WERI-Rb-1 (cell line): ENCODE measurements at regions not wholly inside any gene's neighbourhood (a gene's known extent, or its start where the extent isn't known, plus 50 kb on each side); places are given as distances from the start of the nearest gene placed in this dataset.
"Not testable (repeated sequence)": the region's sequence is repeated elsewhere in the genome, so short reads cannot be mapped to it uniquely, and the experiment has no call there.

ENCODE experiments used
- DNase-seq: peaks from one replicate; pipeline ENCODE4 v3.0.0-alpha.2; 2020
- H3K27ac ChIP-seq: fragments of 250-450 bp; sonication (Bioruptor Pico); 2 replicates; pipeline ENCODE4 v1.5.1; 2020; ENCODE audit warnings: mild to moderate bottlenecking, moderate library complexity
- H3K27me3 ChIP-seq: fragments of 250-450 bp; sonication (Bioruptor Pico); 2 replicates; pipeline ENCODE4 v1.5.1; 2021; ENCODE audit warnings: mild to moderate bottlenecking, low read depth, moderate library complexity; ENCODE audit not compliant: insufficient read depth, severe bottlenecking
- H3K36me3 ChIP-seq: fragments of 250-450 bp; sonication (Bioruptor Pico); 2 replicates; pipeline ENCODE4 v1.5.1; 2020; ENCODE audit warnings: mild to moderate bottlenecking, moderate library complexity
- H3K4me3 ChIP-seq: 2 replicates; pipeline ENCODE4 v1.5.1; 2011; ENCODE audit warnings: low read depth, mild to moderate bottlenecking, control low read depth, low read length
- H3K9me3 ChIP-seq: fragments of 250-450 bp; sonication (Bioruptor Pico); 2 replicates; pipeline ENCODE4 v1.5.1; 2021; ENCODE audit warnings: mild to moderate bottlenecking, moderate library complexity; ENCODE audit not compliant: severe bottlenecking
- TF ChIP-seq, protein P1 (sequence below): IDR thresholded peaks from 2 replicates; pipeline ENCODE4 v1.5.1; 2011; ENCODE audit warnings: low read depth, mild to moderate bottlenecking, control low read depth, inconsistent platforms, low read length

DNA sequence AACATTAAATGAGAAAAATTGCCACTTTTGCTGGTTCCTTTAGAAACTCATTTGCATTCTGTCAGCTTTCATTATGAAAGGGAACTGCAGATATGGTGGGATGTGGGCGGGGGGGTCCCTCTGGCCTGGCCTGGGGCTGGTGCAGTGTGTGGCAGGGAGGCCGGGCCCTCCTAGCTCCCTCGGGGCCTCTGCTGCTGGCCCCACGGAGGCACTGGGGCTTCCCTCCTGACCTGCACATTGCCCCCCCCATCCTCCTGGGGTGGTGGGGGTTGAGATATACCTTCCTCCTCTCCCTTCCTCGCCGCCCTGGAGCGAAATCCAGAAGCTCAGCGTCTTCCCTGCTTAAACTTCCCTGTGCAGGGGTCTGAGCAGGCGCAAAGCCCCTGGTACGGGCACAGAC, 1005.9 kb downstream of the BRD1 start:
- H3K27me3 ChIP-seq = no peaks in the 10 kb centered on the region
- H3K36me3 ChIP-seq = no peaks in the 10 kb centered on the region
- no peak for DNase-seq
- H3K9me3 ChIP-seq = no peaks in the 10 kb centered on the region
- no peak overlapping the region for H3K27ac ChIP-seq
- TF ChIP-seq, protein P1, sequence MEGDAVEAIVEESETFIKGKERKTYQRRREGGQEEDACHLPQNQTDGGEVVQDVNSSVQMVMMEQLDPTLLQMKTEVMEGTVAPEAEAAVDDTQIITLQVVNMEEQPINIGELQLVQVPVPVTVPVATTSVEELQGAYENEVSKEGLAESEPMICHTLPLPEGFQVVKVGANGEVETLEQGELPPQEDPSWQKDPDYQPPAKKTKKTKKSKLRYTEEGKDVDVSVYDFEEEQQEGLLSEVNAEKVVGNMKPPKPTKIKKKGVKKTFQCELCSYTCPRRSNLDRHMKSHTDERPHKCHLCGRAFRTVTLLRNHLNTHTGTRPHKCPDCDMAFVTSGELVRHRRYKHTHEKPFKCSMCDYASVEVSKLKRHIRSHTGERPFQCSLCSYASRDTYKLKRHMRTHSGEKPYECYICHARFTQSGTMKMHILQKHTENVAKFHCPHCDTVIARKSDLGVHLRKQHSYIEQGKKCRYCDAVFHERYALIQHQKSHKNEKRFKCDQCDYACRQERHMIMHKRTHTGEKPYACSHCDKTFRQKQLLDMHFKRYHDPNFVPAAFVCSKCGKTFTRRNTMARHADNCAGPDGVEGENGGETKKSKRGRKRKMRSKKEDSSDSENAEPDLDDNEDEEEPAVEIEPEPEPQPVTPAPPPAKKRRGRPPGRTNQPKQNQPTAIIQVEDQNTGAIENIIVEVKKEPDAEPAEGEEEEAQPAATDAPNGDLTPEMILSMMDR = no peak
- H3K4me3 ChIP-seq = no peak overlapping the region

DNA sequence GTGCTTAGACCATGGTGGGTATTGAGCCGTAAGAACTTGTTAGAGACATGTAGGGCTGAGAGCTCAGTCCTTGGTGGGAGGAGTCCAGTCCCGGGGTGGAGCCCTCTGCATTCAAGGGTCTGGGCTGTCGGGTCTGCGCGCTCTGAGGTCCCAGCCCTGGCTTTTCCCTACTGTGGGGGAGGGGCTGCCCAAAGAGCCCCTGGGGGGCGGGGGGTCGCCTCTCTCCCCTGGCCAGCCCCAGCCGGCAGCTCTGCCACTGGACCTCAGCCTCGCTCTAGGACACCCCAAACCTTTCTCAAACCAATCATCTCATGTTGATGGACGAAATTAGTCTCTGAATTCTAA, 1006.4 kb downstream of the BRD1 start:
- TF ChIP-seq, protein P1 = no peak
- DNase-seq = no peak
- no peaks in the 10 kb centered on the region for H3K36me3 ChIP-seq
- no peaks in the 10 kb centered on the region for H3K27me3 ChIP-seq
- H3K9me3 ChIP-seq = no peaks in the 10 kb centered on the region
- H3K4me3 ChIP-seq = no peak overlapping the region
- no peak overlapping the region for H3K27ac ChIP-seq

DNA sequence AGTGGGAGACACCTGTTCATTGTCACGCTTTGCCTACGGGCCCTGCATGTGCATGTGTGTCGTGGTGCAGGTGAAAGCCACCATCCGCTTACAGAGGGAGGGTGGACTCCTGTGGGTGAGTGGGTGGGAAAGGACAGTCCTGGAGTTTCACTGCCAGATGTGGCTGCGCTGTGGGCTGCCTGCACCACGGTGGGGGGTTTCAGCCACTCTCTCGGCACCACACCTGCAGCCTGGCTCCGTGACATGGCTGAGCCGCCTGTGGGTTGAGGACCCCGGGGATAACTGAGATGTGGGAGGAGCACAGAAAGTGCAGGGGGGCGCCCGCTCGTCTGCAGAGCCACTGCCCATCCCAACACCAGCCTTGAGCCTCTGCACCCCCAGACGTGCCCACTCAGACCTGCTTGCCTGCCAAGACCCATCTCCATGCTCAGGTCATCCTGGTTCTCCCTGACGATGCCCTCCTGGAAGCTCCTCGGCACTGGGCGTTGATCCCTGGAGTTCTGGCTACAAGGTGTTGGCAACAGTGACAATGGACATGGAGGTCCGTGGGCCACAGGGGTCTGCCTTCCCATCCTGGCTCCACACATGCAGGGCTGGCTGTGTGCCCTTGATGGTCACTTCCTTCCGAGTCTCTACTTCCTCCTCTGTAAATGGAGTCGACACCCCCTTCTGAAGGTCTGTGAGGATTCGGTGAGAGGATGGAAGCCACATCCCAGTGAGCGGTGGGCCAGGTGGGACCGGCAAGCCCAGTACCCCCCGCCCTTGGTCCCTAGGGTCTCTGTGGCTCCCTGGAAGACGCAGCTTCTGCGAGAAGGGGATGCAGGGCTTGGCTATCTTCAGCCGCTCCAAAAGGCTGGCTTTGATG, 1007.0 kb downstream of the BRD1 start:
- no peak for DNase-seq
- H3K36me3 ChIP-seq = no peaks in the 10 kb centered on the region
- H3K9me3 ChIP-seq = no peaks in the 10 kb centered on the region
- H3K27ac ChIP-seq = no peak overlapping the region
- H3K27me3 ChIP-seq = no peaks in the 10 kb centered on the region
- TF ChIP-seq, protein P1 = no peak
- no peak overlapping the region for H3K4me3 ChIP-seq

DNA sequence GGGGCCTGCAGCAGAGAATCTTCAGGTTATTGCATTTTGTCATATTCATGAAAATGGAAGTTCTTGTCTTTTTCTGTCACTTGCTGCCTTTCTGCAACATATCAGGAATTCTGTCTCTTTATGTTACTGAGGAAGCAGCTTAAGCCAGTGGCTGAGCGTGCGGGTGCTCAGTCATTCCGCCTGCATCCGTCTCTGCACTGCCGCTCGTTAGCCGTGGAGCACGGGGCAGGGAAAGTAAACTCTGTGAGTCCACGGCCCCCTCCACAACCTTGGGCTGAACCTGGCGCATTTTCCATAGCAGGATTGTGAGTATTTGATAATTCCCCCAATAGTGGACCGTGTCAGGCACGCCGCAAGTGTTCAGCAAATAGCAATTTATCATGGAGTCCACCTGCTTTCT, 1007.7 kb downstream of the BRD1 start:
- TF ChIP-seq, protein P1 = no peak
- Histone ChIP-seq H3K27ac (no peak overlapping the region), H3K9me3 (no peaks in the 10 kb centered on the region), H3K4me3 (no peak overlapping the region), H3K36me3 (no peaks in the 10 kb centered on the region), H3K27me3 (no peaks in the 10 kb centered on the region)
- no peak for DNase-seq

DNA sequence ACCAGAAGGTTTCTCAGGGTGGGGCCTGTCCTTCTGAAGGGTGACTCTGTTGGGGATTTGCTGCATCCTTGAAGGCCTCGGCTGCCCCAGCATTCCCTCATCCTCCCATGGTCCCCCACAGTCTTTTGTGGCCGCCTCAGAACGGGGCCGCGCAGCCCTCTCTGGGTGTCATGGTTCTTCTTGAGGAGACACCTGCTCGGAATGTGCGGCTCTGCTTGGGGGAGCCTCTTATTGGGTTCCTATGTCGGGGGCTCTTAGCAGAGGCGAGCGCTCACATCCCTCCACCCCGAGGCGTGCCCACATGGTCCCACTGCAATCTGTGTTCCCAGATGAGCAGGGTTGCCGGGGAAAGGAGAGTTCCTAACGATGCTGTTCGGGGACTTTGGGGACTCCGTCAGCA, 1008.4 kb downstream of the BRD1 start:
- Histone ChIP-seq H3K36me3 (no peaks in the 10 kb centered on the region), H3K4me3 (no peak overlapping the region), H3K27me3 (no peaks in the 10 kb centered on the region), H3K27ac (no peak overlapping the region), H3K9me3 (no peaks in the 10 kb centered on the region)
- no peak for DNase-seq
- TF ChIP-seq, protein P1 = no peak

DNA sequence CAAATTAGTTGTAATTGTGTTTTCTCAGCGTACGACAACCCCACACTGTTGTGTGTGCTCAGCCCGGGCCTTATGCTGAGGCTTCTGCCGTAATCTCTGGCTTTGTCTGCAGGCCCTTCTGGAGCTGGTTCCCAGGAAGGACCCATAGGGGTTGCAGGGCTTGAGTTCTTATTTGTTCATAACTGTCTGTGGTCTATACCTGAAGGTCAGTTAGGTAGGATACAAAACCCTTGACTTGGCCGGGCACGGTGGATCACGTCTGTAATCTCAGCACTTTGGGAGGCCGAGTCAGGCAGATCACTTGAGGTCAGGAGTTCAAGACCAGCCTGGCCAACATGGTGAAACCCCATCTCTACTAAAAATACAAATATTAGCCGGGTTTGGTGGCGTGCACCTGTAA, 1010.2 kb downstream of the BRD1 start:
- H3K36me3 ChIP-seq, H3K4me3 ChIP-seq, H3K27me3 ChIP-seq, DNase-seq, H3K27ac ChIP-seq, H3K9me3 ChIP-seq: not testable (repeated sequence)
